ENCODE measurements at regions not wholly inside any gene's neighbourhood (a gene's known extent, or its start where the extent isn't known, plus 50 kb on each side); places are given as distances from the start of the nearest gene placed in this dataset.

GRCh38 chr5:87845734-87846133, 422.9 kb downstream of the TMEM161B start:
- DNase-seq = no peak

GRCh38 chr5:87844866-87845265, 423.8 kb downstream of the TMEM161B start:
- 4% methylated on average over 4 of the region's 4 CpGs for WGBS (ENCODE audit: low lambda C conversion rate)
- CTCF ChIA-PET = interaction anchor here (0.9 to 1.7 kb wide), 5 partner anchors 41 to 846 kb away, joined by 3 to 11 read pairs (median 3); no protein-coding TSS in a partner anchor
- TF ChIP-seq NFIC (IDR thresholded peaks at IDR 0.05; ENCODE audit: borderline replicate concordance) = no peak
- TF ChIP-seq POLR2AphosphoS5 (IDR thresholded peaks at IDR 0.05; ENCODE audit: low read depth, low read length) = no peak
- no peak for TF ChIP-seq MEF2A (IDR thresholded peaks at IDR 0.05; ENCODE audit: borderline replicate concordance, low read depth)
- TF ChIP-seq USF2 (IDR thresholded peaks at IDR 0.05; ENCODE audit: borderline replicate concordance, low read depth, low read length) = no peak
- TF ChIP-seq TEAD4 (IDR thresholded peaks at IDR 0.05; ENCODE audit: borderline replicate concordance, insufficient read depth) = no peak
- no peak for TF ChIP-seq EP300 (IDR thresholded peaks at IDR 0.05; ENCODE audit: borderline replicate concordance in 1 of 2, low read depth in 1 of 2, low read length in 1 of 2)
- TF ChIP-seq CHD2 (IDR thresholded peaks at IDR 0.05; ENCODE audit: low read length, partially characterized antibody) = no peak
- no peak for TF ChIP-seq CTCF (IDR thresholded peaks at IDR 0.05)
- TF ChIP-seq ELF1 (IDR thresholded peaks at IDR 0.05) = no peak
- no peak for TF ChIP-seq RFX5 (IDR thresholded peaks at IDR 0.05; ENCODE audit: low read length)
- TF ChIP-seq GABPA (IDR thresholded peaks at IDR 0.05; ENCODE audit: low read depth) = no peak

More at GRCh38 chr5:87845734-87846133, 422.9 kb downstream of the TMEM161B start:
- Histone ChIP-seq H3K79me2 (ENCODE audit: insufficient read depth) (no peaks in the 10 kb centered on the region), H3K27ac (ENCODE audit: low read depth in 2 of 2, low read length in 1 of 2) (no peak overlapping the region), H3K9me2 (0 out of 2 replicates have a peak, but pooled peaks cover 4% of the 10 kb centered on the region), H4K20me1 (ENCODE audit: insufficient read depth) (no peaks in the 10 kb centered on the region), H3K9ac (no peak overlapping the region), H3K4me2 (no peak overlapping the region), H3K36me3 (replicated peaks in 1 of 2; ENCODE audit: control insufficient read depth in 1 of 2, insufficient read depth in 2 of 2, low read length in 1 of 2) (no peaks in the 10 kb centered on the region), H3F3A (replicated peaks; ENCODE audit: insufficient read depth) (no peaks in the 10 kb centered on the region), H3K4me3 (ENCODE audit: low read depth in 2 of 2, low read length in 1 of 2) (no peak overlapping the region), H2AFZ (ENCODE audit: low read depth) (no peak overlapping the region), H3K9me3 (no peaks in the 10 kb centered on the region), H3K27me3 (ENCODE audit: insufficient read depth) (0 out of 2 replicates have a peak, but pooled peaks cover 5% of the 10 kb centered on the region), H3K4me1 (ENCODE audit: control insufficient read depth in 1 of 2, insufficient read depth in 2 of 2, low read depth in 1 of 2, low read length in 1 of 2) (no peaks in the 10 kb centered on the region)
- 3% methylated on average over 2 of the region's 2 CpGs for WGBS (ENCODE audit: low lambda C conversion rate)
- ChIA-PET POLR2A (no interaction called here), CTCF (interaction anchor here (0.9 to 1.7 kb wide), 2 partner anchors 64 to 845 kb away, joined by 3 to 11 read pairs; no protein-coding TSS in a partner anchor)
- TF ChIP-seq FOXM1 (IDR thresholded peaks at IDR 0.05; ENCODE audit: low read depth) (no peak), MEF2A (IDR thresholded peaks at IDR 0.05; ENCODE audit: borderline replicate concordance, low read depth) (no peak), RFX5 (IDR thresholded peaks at IDR 0.05; ENCODE audit: low read length) (no peak), PBX3 (IDR thresholded peaks at IDR 0.05) (no peak), ELF1 (IDR thresholded peaks at IDR 0.05) (no peak), TCF12 (IDR thresholded peaks at IDR 0.05) (no peak), IRF3 (IDR thresholded peaks at IDR 0.05; ENCODE audit: low read depth, low read length) (no peak), EP300 (IDR thresholded peaks at IDR 0.05; ENCODE audit: borderline replicate concordance in 1 of 2, low read depth in 1 of 2, low read length in 1 of 2) (no peak), RXRA (IDR thresholded peaks at IDR 0.05; ENCODE audit: borderline replicate concordance, low read depth) (no peak), JUND (IDR thresholded peaks at IDR 0.05) (no peak), POLR2AphosphoS5 (IDR thresholded peaks at IDR 0.05; ENCODE audit: low read depth, low read length) (no peak)
- TF ChIP-seq, protein P1, sequence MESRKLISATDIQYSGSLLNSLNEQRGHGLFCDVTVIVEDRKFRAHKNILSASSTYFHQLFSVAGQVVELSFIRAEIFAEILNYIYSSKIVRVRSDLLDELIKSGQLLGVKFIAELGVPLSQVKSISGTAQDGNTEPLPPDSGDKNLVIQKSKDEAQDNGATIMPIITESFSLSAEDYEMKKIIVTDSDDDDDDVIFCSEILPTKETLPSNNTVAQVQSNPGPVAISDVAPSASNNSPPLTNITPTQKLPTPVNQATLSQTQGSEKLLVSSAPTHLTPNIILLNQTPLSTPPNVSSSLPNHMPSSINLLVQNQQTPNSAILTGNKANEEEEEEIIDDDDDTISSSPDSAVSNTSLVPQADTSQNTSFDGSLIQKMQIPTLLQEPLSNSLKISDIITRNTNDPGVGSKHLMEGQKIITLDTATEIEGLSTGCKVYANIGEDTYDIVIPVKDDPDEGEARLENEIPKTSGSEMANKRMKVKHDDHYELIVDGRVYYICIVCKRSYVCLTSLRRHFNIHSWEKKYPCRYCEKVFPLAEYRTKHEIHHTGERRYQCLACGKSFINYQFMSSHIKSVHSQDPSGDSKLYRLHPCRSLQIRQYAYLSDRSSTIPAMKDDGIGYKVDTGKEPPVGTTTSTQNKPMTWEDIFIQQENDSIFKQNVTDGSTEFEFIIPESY (IDR thresholded peaks at IDR 0.05; ENCODE audit: borderline replicate concordance, low read depth) = no peak

More at GRCh38 chr5:87844866-87845265, 423.8 kb downstream of the TMEM161B start:
- no peak overlapping the region for H2AFZ ChIP-seq (ENCODE audit: low read depth)
- H3K9ac ChIP-seq = no peak overlapping the region
- no peaks in the 10 kb centered on the region for H3K36me3 ChIP-seq (replicated peaks in 1 of 2; ENCODE audit: control insufficient read depth in 1 of 2, insufficient read depth in 2 of 2, low read length in 1 of 2)
- POLR2A ChIA-PET = no interaction called here
- no peaks in the 10 kb centered on the region for H3F3A ChIP-seq (replicated peaks; ENCODE audit: insufficient read depth)
- H4K20me1 ChIP-seq (ENCODE audit: insufficient read depth) = no peaks in the 10 kb centered on the region
- no peaks in the 10 kb centered on the region for H3K9me3 ChIP-seq
- no peak for DNase-seq
- 0 out of 2 replicates have a peak, but pooled peaks cover 4% of the 10 kb centered on the region for H3K9me2 ChIP-seq
- no peak overlapping the region for H3K4me2 ChIP-seq
- H3K79me2 ChIP-seq (ENCODE audit: insufficient read depth) = no peaks in the 10 kb centered on the region
- no peaks in the 10 kb centered on the region for H3K27me3 ChIP-seq (ENCODE audit: insufficient read depth)
- H3K4me1 ChIP-seq (ENCODE audit: control insufficient read depth in 1 of 2, insufficient read depth in 2 of 2, low read depth in 1 of 2, low read length in 1 of 2) = no peaks in the 10 kb centered on the region
- no peak overlapping the region for H3K27ac ChIP-seq (ENCODE audit: low read depth in 2 of 2, low read length in 1 of 2)
- H3K4me3 ChIP-seq (ENCODE audit: low read depth in 2 of 2, low read length in 1 of 2) = no peak overlapping the region

All from SK-N-SH (cell line).